ENCODE measurements at regions not wholly inside any gene's neighbourhood (a gene's known extent, or its start where the extent isn't known, plus 50 kb on each side); places are given as distances from the start of the nearest gene placed in this dataset.

- peak; percentile 99 for TF ChIP-seq IKZF5 (CRISPR knock-in tag; IDR thresholded peaks at IDR 0.05)
- peak; percentile 67; the same call in 1 of the 2 replicates for TF ChIP-seq FOXC1 (CRISPR knock-in tag; IDR thresholded peaks at IDR 0.05; ENCODE audit: borderline replicate concordance)
- TF ChIP-seq MXD4 (CRISPR knock-in tag; IDR thresholded peaks at IDR 0.05), result peak; percentile 87
- TF ChIP-seq SSRP1 (CRISPR knock-in tag; IDR thresholded peaks at IDR 0.05), result no peak; the same call in 1 of the 2 replicates
- no peak for TF ChIP-seq MXD1 (CRISPR knock-in tag; IDR thresholded peaks at IDR 0.05)
- peak; percentile 87 for TF ChIP-seq POGZ (CRISPR knock-in tag; IDR thresholded peaks at IDR 0.05)
- no peak for TF ChIP-seq NONO (IDR thresholded peaks at IDR 0.05)
- TF ChIP-seq NONO (CRISPR knock-in tag; conservative IDR thresholded peaks at IDR 0.05), result peak; percentile 99
- TF ChIP-seq ZNF496 (CRISPR knock-in tag; IDR thresholded peaks at IDR 0.05; ENCODE audit: insufficient replicate concordance), result no peak
- peak; percentile 87; the same call in 1 of the 2 replicates for TF ChIP-seq AKAP8 (CRISPR knock-in tag; IDR thresholded peaks at IDR 0.05)
- TF ChIP-seq MTF2 (CRISPR knock-in tag; IDR thresholded peaks at IDR 0.05; ENCODE audit: borderline replicate concordance), result no peak; the same call in 1 of the 2 replicates
- no peak for TF ChIP-seq BCLAF1 (IDR thresholded peaks at IDR 0.05)
- TF ChIP-seq ZBTB1 (CRISPR knock-in tag; IDR thresholded peaks at IDR 0.05; ENCODE audit: borderline replicate concordance), result no peak
- peak; percentile 40 for TF ChIP-seq YY1 (IDR thresholded peaks at IDR 0.05; ENCODE audit: insufficient read depth, insufficient replicate concordance, low read depth, low read length)
- no peak for TF ChIP-seq ZNF337 (CRISPR knock-in tag; IDR thresholded peaks at IDR 0.05; ENCODE audit: borderline replicate concordance, low read depth)
- peak; percentile 91 for TF ChIP-seq HNF4A (CRISPR knock-in tag; IDR thresholded peaks at IDR 0.05)
- no peak for TF ChIP-seq ZNF468 (CRISPR knock-in tag; IDR thresholded peaks at IDR 0.05)
- no peak for TF ChIP-seq GLMP (CRISPR knock-in tag; IDR thresholded peaks at IDR 0.05; ENCODE audit: borderline replicate concordance)
- TF ChIP-seq CHD2 (IDR thresholded peaks at IDR 0.05; ENCODE audit: low read depth, low read length), result no peak
- TF ChIP-seq ZNF101 (CRISPR knock-in tag; IDR thresholded peaks at IDR 0.05; ENCODE audit: borderline replicate concordance, low read depth), result no peak
- TF ChIP-seq ZNF431 (CRISPR knock-in tag; IDR thresholded peaks at IDR 0.05; ENCODE audit: borderline replicate concordance, low read depth), result peak; percentile 98
- peak; percentile 70 for TF ChIP-seq KMT2B (CRISPR knock-in tag; IDR thresholded peaks at IDR 0.05)
Measured at GRCh38 chr2:18800240-18800971, 211.0 kb upstream of the NT5C1B start (continued).
